ENCODE measurements at regions not wholly inside any gene's neighbourhood (a gene's known extent, or its start where the extent isn't known, plus 50 kb on each side); places are given as distances from the start of the nearest gene placed in this dataset.
A peak's percentile ranks its signal among the peaks of the same experiment; 100 is the strongest.

DNA sequence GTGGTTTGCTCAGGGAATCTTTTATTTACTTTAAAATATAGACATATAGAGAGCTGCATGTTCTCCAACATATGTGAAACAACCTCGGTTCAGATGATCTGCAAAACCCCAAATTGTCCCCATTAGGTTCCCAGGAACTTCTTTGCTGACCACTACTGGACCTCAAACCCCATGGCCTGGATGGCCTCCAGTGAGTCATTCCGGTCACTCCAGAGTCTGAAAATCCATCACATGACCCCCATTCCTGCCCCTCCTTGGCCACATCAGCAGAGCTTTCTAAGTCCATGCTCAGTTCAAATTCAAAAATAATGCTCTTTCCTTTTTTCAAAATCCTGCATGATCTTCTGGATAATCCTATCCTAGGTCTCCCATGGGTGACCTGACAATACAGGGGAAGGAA is 271.0 kb downstream of the TNS1 start:
- Histone ChIP-seq H3K4me3 (no peak overlapping the region), H3K27ac (no peak overlapping the region), H3K27me3 (no peaks in the 10 kb centered on the region), H3K9me3 (ENCODE audit: low read depth) (no peaks in the 10 kb centered on the region), H3K36me3 (no peaks in the 10 kb centered on the region), H3K4me1 (ENCODE audit: low read depth) (peaks cover 4% of the 10 kb centered on the region)
- DNase-seq (ENCODE audit: low read depth in 1 of 2, low spot score in 1 of 2) = no peak
- TF ChIP-seq, protein P1, sequence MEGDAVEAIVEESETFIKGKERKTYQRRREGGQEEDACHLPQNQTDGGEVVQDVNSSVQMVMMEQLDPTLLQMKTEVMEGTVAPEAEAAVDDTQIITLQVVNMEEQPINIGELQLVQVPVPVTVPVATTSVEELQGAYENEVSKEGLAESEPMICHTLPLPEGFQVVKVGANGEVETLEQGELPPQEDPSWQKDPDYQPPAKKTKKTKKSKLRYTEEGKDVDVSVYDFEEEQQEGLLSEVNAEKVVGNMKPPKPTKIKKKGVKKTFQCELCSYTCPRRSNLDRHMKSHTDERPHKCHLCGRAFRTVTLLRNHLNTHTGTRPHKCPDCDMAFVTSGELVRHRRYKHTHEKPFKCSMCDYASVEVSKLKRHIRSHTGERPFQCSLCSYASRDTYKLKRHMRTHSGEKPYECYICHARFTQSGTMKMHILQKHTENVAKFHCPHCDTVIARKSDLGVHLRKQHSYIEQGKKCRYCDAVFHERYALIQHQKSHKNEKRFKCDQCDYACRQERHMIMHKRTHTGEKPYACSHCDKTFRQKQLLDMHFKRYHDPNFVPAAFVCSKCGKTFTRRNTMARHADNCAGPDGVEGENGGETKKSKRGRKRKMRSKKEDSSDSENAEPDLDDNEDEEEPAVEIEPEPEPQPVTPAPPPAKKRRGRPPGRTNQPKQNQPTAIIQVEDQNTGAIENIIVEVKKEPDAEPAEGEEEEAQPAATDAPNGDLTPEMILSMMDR (IDR thresholded peaks at IDR 0.05; ENCODE audit: low read depth, low read length) = no peak

DNA sequence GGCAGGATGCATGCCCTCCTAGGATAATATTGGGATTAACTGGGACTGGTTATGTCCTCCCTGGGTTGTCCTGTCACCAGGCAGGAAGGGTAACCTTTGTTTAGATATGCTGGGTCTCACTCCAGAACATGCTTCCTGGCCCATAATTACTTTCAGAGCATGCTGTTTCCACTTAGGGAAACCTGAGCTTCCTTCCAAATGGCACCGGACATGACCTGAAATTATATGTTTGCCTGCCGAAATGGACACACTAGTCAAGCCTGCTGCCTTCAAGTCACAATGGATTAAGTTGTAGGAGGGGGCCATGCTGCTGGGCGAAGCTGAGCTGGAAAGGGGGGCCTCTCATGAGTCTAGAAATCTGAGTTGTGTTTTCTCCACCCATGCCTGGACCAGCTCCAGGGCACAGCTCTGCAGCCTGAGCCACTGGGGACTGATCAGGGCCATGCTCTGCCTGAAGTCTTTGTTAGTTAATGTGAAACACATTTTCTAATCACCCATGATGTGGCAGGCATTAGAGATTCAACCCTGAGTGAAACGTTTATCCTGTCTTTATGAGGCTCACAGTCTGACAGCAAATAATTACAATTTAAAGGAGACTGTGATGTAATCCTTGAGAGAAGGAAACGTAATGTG is 273.3 kb downstream of the TNS1 start:
- no peak overlapping the region for H3K27ac ChIP-seq
- H3K4me1 ChIP-seq (ENCODE audit: low read depth) = peaks cover 4% of the 10 kb centered on the region
- no peak overlapping the region for H3K4me3 ChIP-seq
- TF ChIP-seq, protein P1 (IDR thresholded peaks at IDR 0.05; ENCODE audit: low read depth, low read length) = no peak
- no peaks in the 10 kb centered on the region for H3K27me3 ChIP-seq
- DNase-seq (ENCODE audit: low read depth in 1 of 2, low spot score in 1 of 2) = peak in 1 of 2 donors; percentile 18
- H3K36me3 ChIP-seq = no peaks in the 10 kb centered on the region
- H3K9me3 ChIP-seq (ENCODE audit: low read depth) = no peaks in the 10 kb centered on the region

DNA sequence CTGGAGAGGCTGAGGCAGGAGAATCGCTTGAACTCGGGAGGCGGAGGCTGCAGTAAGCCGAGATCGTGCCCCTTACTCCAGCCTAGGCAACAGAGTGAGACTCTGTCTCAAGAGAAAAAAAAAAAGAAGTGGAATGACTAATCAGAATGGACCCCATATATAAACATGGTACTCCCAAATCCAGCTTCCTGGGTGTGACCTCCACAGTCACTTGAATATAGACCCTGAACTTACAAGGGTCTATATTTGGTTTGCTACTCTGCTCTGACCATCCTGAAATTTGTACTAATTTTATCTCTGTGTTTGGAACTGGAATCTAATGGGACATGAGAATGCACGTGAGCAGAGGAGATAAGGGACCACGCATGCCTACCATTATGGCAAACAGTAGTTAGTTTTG is 275.0 kb downstream of the TNS1 start:
- TF ChIP-seq, protein P1 (IDR thresholded peaks at IDR 0.05; ENCODE audit: low read depth, low read length) = no peak
- H3K27me3 ChIP-seq = no peaks in the 10 kb centered on the region
- no peaks in the 10 kb centered on the region for H3K9me3 ChIP-seq (ENCODE audit: low read depth)
- H3K36me3 ChIP-seq = no peaks in the 10 kb centered on the region
- H3K27ac ChIP-seq = no peak overlapping the region
- no peak for DNase-seq (ENCODE audit: low read depth in 1 of 2, low spot score in 1 of 2)
- peaks cover 4% of the 10 kb centered on the region for H3K4me1 ChIP-seq (ENCODE audit: low read depth)
- H3K4me3 ChIP-seq = no peak overlapping the region

DNA sequence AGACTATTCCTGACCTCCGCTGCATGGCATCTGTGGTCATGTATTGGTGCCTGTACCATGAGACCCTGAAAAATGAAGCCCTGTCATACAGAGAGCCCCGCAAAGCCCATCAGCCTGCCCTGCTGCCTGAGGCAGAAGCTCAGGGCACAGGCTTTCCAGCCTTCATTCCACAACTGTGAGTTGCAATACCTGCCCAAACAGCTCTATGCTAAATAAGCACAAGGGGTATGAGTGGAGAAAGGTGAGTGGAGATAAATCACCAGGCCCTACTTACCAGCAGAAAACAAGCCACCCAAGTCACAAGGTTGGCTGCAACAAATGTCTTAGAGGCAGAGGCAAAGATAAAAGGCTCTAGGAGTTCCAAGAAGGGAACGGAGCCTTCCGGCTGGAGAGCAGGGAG is 277.4 kb downstream of the TNS1 start:
- DNase-seq (ENCODE audit: low read depth in 1 of 2, low spot score in 1 of 2) = no peak

DNA sequence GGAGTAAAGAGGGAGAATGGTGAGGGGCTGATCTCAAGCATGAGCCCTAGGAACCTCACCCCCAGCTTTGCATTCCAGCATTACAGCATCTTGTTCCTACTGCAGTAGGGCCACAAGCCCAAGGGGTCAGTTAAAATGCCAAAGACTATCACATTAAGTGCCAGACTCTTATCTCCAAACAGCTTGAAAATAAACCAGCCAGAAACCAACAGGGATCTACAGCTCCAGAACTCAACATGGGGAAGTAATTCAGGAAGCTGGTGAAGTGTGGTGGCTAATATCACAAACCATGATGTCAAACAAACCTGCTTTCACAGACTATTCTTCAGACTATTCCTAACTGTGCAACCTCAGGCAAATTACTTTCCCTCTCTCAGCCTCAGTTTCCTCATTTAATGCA is 278.3 kb downstream of the TNS1 start:
- no peaks in the 10 kb centered on the region for H3K36me3 ChIP-seq
- no peaks in the 10 kb centered on the region for H3K27me3 ChIP-seq
- H3K27ac ChIP-seq = no peak overlapping the region
- no peak for DNase-seq (ENCODE audit: low read depth in 1 of 2, low spot score in 1 of 2)
- H3K9me3 ChIP-seq (ENCODE audit: low read depth) = no peaks in the 10 kb centered on the region
- H3K4me1 ChIP-seq (ENCODE audit: low read depth) = peaks cover 4% of the 10 kb centered on the region
- TF ChIP-seq, protein P1 (IDR thresholded peaks at IDR 0.05; ENCODE audit: low read depth, low read length) = no peak
- no peak overlapping the region for H3K4me3 ChIP-seq

More for the DNA sequence above, 277.4 kb downstream of the TNS1 start:
- Histone ChIP-seq H3K36me3 (no peaks in the 10 kb centered on the region), H3K4me3 (no peak overlapping the region), H3K27ac (no peak overlapping the region), H3K27me3 (no peaks in the 10 kb centered on the region), H3K4me1 (ENCODE audit: low read depth) (peaks cover 4% of the 10 kb centered on the region), H3K9me3 (ENCODE audit: low read depth) (no peaks in the 10 kb centered on the region)
- TF ChIP-seq, protein P1 (IDR thresholded peaks at IDR 0.05; ENCODE audit: low read depth, low read length) = no peak
